ENCODE measurements at regions not wholly inside any gene's neighbourhood (a gene's known extent, or its start where the extent isn't known, plus 50 kb on each side); places are given as distances from the start of the nearest gene placed in this dataset.

DNA sequence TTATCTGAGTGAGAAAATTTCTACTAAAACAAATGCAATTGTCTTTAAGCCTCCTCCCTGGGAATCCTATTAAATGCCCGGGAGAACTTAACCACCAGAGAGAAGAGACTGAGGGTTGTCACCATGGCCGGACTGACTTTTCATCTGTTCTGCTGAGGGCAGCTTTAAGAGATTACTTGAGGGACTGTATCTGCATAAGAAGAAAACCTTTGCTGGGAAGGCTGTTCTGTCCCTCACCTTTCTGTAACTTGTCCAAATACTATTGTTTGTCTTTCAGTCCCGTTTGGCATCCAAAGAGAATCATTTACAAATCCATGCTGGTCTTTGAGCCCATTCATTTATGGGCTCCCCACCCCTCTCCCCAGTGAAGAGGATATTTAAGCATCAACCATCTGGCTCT lies 306.3 kb upstream of the FLRT2 start:
- no peaks in the 10 kb centered on the region for H3K27me3 ChIP-seq (replicated peaks; ENCODE audit: insufficient read depth)
- TF ChIP-seq, protein P1, sequence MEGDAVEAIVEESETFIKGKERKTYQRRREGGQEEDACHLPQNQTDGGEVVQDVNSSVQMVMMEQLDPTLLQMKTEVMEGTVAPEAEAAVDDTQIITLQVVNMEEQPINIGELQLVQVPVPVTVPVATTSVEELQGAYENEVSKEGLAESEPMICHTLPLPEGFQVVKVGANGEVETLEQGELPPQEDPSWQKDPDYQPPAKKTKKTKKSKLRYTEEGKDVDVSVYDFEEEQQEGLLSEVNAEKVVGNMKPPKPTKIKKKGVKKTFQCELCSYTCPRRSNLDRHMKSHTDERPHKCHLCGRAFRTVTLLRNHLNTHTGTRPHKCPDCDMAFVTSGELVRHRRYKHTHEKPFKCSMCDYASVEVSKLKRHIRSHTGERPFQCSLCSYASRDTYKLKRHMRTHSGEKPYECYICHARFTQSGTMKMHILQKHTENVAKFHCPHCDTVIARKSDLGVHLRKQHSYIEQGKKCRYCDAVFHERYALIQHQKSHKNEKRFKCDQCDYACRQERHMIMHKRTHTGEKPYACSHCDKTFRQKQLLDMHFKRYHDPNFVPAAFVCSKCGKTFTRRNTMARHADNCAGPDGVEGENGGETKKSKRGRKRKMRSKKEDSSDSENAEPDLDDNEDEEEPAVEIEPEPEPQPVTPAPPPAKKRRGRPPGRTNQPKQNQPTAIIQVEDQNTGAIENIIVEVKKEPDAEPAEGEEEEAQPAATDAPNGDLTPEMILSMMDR (IDR thresholded peaks at IDR 0.05): no peak
- TF ChIP-seq POLR2AphosphoS5 (IDR thresholded peaks at IDR 0.05) (no peak), POLR2A (IDR thresholded peaks at IDR 0.05) (no peak)
- H3K9me3 ChIP-seq: no peaks in the 10 kb centered on the region
- no peak for DNase-seq (ENCODE audit: low spot score)
- no peak overlapping the region for H3K27ac ChIP-seq
- intact Hi-C loops (cut with DNase I): no loop called here
- H3K36me3 ChIP-seq: no peaks in the 10 kb centered on the region
- WGBS: 41% methylated on average over 3 of the region's 3 CpGs
- H3K4me1 ChIP-seq (replicated peaks): no peaks in the 10 kb centered on the region
- H3K4me3 ChIP-seq: no peak overlapping the region

DNA sequence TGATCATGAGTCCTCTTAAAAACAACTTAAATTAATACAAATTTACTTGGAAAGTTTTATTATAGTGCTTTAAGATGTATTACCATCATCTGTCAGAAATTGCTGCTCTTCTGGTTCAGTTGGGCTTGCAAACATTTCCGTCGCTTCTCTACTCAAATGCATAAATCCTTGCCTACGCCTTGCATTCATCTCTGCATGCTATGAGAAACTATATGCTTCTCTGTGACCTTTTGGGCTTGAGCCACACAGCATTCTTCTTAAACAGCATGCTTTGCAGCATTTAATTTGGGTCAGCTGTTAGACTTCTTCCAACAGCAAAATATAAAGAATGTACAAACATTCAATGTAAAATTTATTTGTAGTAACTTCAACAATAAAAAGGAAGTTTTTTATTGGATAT lies 305.7 kb upstream of the FLRT2 start:
- no peaks in the 10 kb centered on the region for H3K9me3 ChIP-seq
- H3K4me3 ChIP-seq: no peak overlapping the region
- no peaks in the 10 kb centered on the region for H3K36me3 ChIP-seq
- no peak overlapping the region for H3K27ac ChIP-seq
- no peaks in the 10 kb centered on the region for H3K27me3 ChIP-seq (replicated peaks; ENCODE audit: insufficient read depth)
- no peak for TF ChIP-seq POLR2AphosphoS5 (IDR thresholded peaks at IDR 0.05)
- TF ChIP-seq, protein P1 (IDR thresholded peaks at IDR 0.05): no peak
- TF ChIP-seq POLR2A (IDR thresholded peaks at IDR 0.05): no peak
- 56% methylated on average over 3 of the region's 3 CpGs for WGBS
- no peaks in the 10 kb centered on the region for H3K4me1 ChIP-seq (replicated peaks)
- intact Hi-C loops (cut with DNase I): no loop called here
- no peak for DNase-seq (ENCODE audit: low spot score)

DNA sequence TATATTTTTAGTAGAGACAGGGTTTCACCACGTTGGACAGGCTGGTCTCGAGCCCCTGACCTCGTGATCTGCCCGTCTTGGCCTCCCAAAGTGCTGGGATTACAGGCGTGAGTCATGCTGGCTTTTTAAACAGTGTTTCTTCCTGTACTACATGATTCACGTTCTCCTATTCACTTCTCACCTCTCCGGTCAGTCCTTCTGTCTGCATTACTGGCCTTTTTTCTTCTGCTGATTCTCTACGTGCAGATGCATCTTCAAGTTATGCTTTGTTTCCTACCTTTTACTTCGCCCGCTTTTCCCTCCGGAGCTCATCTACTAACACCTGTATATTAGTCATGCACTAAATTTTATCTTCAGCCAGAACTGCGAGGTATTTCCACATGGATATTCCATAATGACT lies 296.2 kb upstream of the FLRT2 start:
- Histone ChIP-seq H3K27ac (no peak overlapping the region), H3K9me3 (no peaks in the 10 kb centered on the region), H3K36me3 (no peaks in the 10 kb centered on the region), H3K4me1 (replicated peaks) (no peaks in the 10 kb centered on the region), H3K27me3 (replicated peaks; ENCODE audit: insufficient read depth) (no peaks in the 10 kb centered on the region), H3K4me3 (no peak overlapping the region)
- 88% methylated on average over 12 of the region's 12 CpGs for WGBS
- intact Hi-C loops (cut with DNase I): no loop called here
- TF ChIP-seq POLR2A (IDR thresholded peaks at IDR 0.05) (no peak), POLR2AphosphoS5 (IDR thresholded peaks at IDR 0.05) (no peak)
- TF ChIP-seq, protein P1 (IDR thresholded peaks at IDR 0.05): no peak
- no peak for DNase-seq (ENCODE audit: low spot score)

DNA sequence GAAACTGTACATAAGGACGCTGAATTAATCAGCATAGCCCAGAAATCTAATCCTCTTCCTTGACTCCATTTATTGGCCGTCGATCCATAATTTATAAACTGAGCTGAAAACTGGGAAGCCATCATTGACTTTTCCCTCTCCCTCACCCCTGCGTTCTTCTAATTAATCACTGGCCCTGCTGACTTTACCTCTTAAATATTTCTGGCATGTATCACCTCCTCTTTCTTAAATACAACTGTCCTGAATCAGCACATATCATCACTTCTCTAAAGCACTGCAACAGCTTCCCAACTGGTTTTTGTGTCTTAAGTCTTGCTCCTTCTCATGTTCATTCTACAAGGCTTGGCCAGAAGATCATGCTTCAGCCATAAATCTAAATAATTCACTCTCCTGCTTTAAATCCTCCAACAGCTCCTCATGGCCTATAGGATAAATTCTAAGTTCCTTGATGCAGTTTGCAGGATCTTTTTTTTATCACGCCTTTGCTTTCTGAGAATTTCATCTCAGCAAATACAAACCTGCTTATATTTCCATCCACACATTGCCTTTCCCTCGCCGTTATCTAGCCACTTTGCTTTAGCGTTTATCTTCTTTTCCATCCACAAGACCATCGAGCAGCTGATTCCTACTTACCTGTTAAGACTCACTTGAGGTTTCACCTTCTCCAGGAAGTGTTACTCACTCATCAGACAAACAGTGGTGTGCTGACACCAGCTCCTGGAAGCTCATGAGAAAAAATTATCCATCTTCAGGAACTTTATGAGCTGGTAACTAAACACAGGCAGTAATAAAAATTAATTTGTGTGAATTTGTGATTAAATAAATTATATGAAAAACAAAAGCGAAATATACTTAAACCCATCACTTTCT lies 295.6 kb upstream of the FLRT2 start:
- H3K4me3 ChIP-seq: no peak overlapping the region
- intact Hi-C loops (cut with DNase I): no loop called here
- no peak for DNase-seq (ENCODE audit: low spot score)
- TF ChIP-seq, protein P1 (IDR thresholded peaks at IDR 0.05): no peak
- TF ChIP-seq POLR2A (IDR thresholded peaks at IDR 0.05) (no peak), POLR2AphosphoS5 (IDR thresholded peaks at IDR 0.05) (no peak)
- H3K36me3 ChIP-seq: no peaks in the 10 kb centered on the region
- no peak overlapping the region for H3K27ac ChIP-seq
- H3K9me3 ChIP-seq: no peaks in the 10 kb centered on the region
- no peaks in the 10 kb centered on the region for H3K4me1 ChIP-seq (replicated peaks)
- no peaks in the 10 kb centered on the region for H3K27me3 ChIP-seq (replicated peaks; ENCODE audit: insufficient read depth)
- WGBS: 90% methylated on average over 10 of the region's 10 CpGs

DNA sequence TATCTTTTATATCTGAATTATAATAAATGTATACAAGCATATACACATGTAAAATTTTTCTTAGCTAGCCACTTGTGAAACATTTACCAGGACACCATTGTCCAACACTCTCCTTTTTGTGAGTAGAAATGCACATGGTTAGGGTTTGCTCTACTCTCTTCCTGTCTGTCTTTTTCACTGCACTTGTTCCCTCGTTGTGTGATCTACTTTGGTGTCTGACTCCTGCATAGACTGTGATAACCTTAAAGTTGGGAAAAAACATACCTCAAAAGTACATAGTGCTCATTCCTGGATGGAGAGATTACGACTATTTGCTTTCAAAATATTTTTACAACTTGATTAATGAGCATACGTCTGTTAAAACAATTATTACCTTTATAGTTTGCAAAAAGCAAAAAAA lies 294.1 kb upstream of the FLRT2 start:
- DNase-seq (ENCODE audit: low spot score): no peak
- H3K27me3 ChIP-seq (replicated peaks; ENCODE audit: insufficient read depth): no peaks in the 10 kb centered on the region
- WGBS: 41% methylated on average over 3 of the region's 3 CpGs

More for the DNA sequence above, 294.1 kb upstream of the FLRT2 start:
- Histone ChIP-seq H3K27ac (no peak overlapping the region), H3K9me3 (no peaks in the 10 kb centered on the region), H3K36me3 (no peaks in the 10 kb centered on the region), H3K4me3 (no peak overlapping the region), H3K4me1 (replicated peaks) (no peaks in the 10 kb centered on the region)
- intact Hi-C loops (cut with DNase I): no loop called here
- no peak for TF ChIP-seq POLR2AphosphoS5 (IDR thresholded peaks at IDR 0.05)
- TF ChIP-seq POLR2A (IDR thresholded peaks at IDR 0.05): no peak
- TF ChIP-seq, protein P1 (IDR thresholded peaks at IDR 0.05): no peak

All from prostate gland (tissue), 2 donors.